ENCODE measurements at regions not wholly inside any gene's neighbourhood (a gene's known extent, or its start where the extent isn't known, plus 50 kb on each side); places are given as distances from the start of the nearest gene placed in this dataset.

- Histone ChIP-seq H3K27me3 (ENCODE audit: control insufficient read depth, insufficient read depth, low read length) (no peaks in the 10 kb centered on the region), H3K4me3 (ENCODE audit: low read depth, low read length) (no peak overlapping the region), H3K36me3 (ENCODE audit: control insufficient read depth, insufficient read depth, low read length) (no peaks in the 10 kb centered on the region)
- no peak for DNase-seq (ENCODE audit: low read depth)
- TF ChIP-seq CTCF (IDR thresholded peaks at IDR 0.05; ENCODE audit: insufficient read depth, low read length, poor library complexity, severe bottlenecking), result no peak
Observed at GRCh38 chr13:68152414-68152813, 922.3 kb upstream of the PCDH9 start.

- Histone ChIP-seq H3K4me3 (ENCODE audit: low read depth, low read length) (no peak overlapping the region), H3K27me3 (ENCODE audit: control insufficient read depth, insufficient read depth, low read length) (no peaks in the 10 kb centered on the region), H3K36me3 (ENCODE audit: control insufficient read depth, insufficient read depth, low read length) (no peaks in the 10 kb centered on the region)
- no peak for DNase-seq (ENCODE audit: low read depth)
- no peak for TF ChIP-seq CTCF (IDR thresholded peaks at IDR 0.05; ENCODE audit: insufficient read depth, low read length, poor library complexity, severe bottlenecking)
Observed at GRCh38 chr13:68145852-68146251, 915.7 kb upstream of the PCDH9 start.

DNA sequence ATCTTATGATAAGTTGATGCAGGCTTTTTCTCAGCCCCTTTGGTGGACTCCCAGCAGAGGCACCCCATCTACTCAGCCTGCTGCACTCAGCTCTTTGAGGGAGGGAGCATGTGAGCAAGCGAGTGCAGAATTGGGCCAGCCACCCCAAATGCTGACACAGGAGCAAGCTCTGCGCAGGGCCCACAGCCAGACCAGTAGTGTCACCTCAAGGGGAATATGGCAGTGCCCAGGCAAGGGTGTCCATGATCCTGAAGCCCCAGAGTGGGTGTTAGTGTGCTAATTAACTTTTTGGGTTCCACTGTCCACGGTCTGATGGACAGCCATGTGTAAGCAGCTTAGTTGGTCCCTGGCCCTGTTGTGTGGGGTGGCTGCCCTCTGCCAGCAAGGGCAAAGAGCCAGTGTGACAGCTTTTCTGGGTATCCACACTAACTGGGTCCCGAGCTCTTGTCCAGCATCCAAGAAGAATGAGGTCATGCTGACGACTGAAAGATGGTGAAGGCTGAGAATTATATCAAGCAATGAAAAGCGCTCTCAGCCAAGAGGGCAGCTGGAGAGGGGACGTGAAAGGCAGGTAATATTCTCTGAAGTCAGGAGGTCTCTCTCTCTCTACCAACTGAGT lies 898.3 kb upstream of the PCDH9 start:
- DNase-seq (ENCODE audit: low read depth), result no peak
- no peak for TF ChIP-seq CTCF (IDR thresholded peaks at IDR 0.05; ENCODE audit: insufficient read depth, low read length, poor library complexity, severe bottlenecking)
- H3K36me3 ChIP-seq (ENCODE audit: control insufficient read depth, insufficient read depth, low read length), result no peaks in the 10 kb centered on the region
- H3K4me3 ChIP-seq (ENCODE audit: low read depth, low read length), result no peak overlapping the region
- no peaks in the 10 kb centered on the region for H3K27me3 ChIP-seq (ENCODE audit: control insufficient read depth, insufficient read depth, low read length)

- Histone ChIP-seq H3K27me3 (ENCODE audit: control insufficient read depth, insufficient read depth, low read length) (no peaks in the 10 kb centered on the region), H3K4me3 (ENCODE audit: low read depth, low read length) (no peak overlapping the region), H3K36me3 (ENCODE audit: control insufficient read depth, insufficient read depth, low read length) (no peaks in the 10 kb centered on the region)
- no peak for TF ChIP-seq CTCF (IDR thresholded peaks at IDR 0.05; ENCODE audit: insufficient read depth, low read length, poor library complexity, severe bottlenecking)
- no peak for DNase-seq (ENCODE audit: low read depth)
Observed at GRCh38 chr13:68125087-68125480, 894.9 kb upstream of the PCDH9 start.

GRCh38 chr13:68124437-68125086 lies 894.4 kb upstream of the PCDH9 start:
- no peak overlapping the region for H3K4me3 ChIP-seq (ENCODE audit: low read depth, low read length)
- no peaks in the 10 kb centered on the region for H3K36me3 ChIP-seq (ENCODE audit: control insufficient read depth, insufficient read depth, low read length)
- no peaks in the 10 kb centered on the region for H3K27me3 ChIP-seq (ENCODE audit: control insufficient read depth, insufficient read depth, low read length)
- DNase-seq (ENCODE audit: low read depth), result no peak
- TF ChIP-seq CTCF (IDR thresholded peaks at IDR 0.05; ENCODE audit: insufficient read depth, low read length, poor library complexity, severe bottlenecking), result no peak
